Mesodermal cell (in vitro differentiated cells): ENCODE measurements at regions not wholly inside any gene's neighbourhood (a gene's known extent, or its start where the extent isn't known, plus 50 kb on each side); places are given as distances from the start of the nearest gene placed in this dataset.

Source experiments
- H3K27ac ChIP-seq: 2 replicates; pipeline ENCODE4 v1.7.0; 2013; ENCODE audit warnings: mild to moderate bottlenecking, low read depth, low read length, moderate library complexity; ENCODE audit not compliant: severe bottlenecking
- H3K36me3 ChIP-seq: 2 replicates; pipeline ENCODE4 v1.7.1; 2013; ENCODE audit warnings: mild to moderate bottlenecking, low read length, moderate library complexity; ENCODE audit not compliant: control insufficient read depth, insufficient read depth
- H3K4me1 ChIP-seq: one replicate; pipeline ENCODE4 v1.7.1; 2013; ENCODE audit warnings: mild to moderate bottlenecking, low read length; ENCODE audit not compliant: insufficient read depth, control insufficient read depth, poor library complexity, severe bottlenecking
- H3K4me3 ChIP-seq: 2 replicates; pipeline ENCODE4 v1.7.0; 2013; ENCODE audit warnings: low read length, control low read depth, mild to moderate bottlenecking; ENCODE audit not compliant: insufficient read depth, poor library complexity, severe bottlenecking; ENCODE audit errors: extremely low read depth
- H3K9me3 ChIP-seq: 2 replicates; pipeline ENCODE4 v1.7.1; 2013; ENCODE audit warnings: mild to moderate bottlenecking, low read length, moderate library complexity; ENCODE audit not compliant: control insufficient read depth
- WGBS, 2 experiments: methylation state at CpG; one replicate each; pipeline ENCODE4 v1.1.5; 2013; ENCODE audit warnings: missing lambda C conversion rate in 2 of 2; ENCODE audit not compliant: insufficient coverage in 2 of 2; 5-methylcytosine and 5-hydroxymethylcytosine counted together

- Histone ChIP-seq H3K9me3 (no peaks in the 10 kb centered on the region), H3K36me3 (no peaks in the 10 kb centered on the region), H3K4me3 (no peak overlapping the region), H3K27ac (no peak overlapping the region), H3K4me1 (no peaks in the 10 kb centered on the region)
- WGBS, 2 experiments = no CpG with 5 or more reads among the region's 2 CpGs
These were observed 893.8 kb downstream of the KCNJ2 start for GRCh38 chr17:71063127-71063526.

GRCh38 chr17:71063559-71063958 is 894.2 kb downstream of the KCNJ2 start:
- Histone ChIP-seq H3K27ac (no peak overlapping the region), H3K36me3 (no peaks in the 10 kb centered on the region), H3K4me3 (no peak overlapping the region), H3K9me3 (no peaks in the 10 kb centered on the region), H3K4me1 (no peaks in the 10 kb centered on the region)
- WGBS, 2 experiments = no CpG with 5 or more reads among the region's 3 CpGs

- Histone ChIP-seq H3K36me3 (no peaks in the 10 kb centered on the region), H3K4me3 (no peak overlapping the region), H3K9me3 (no peaks in the 10 kb centered on the region), H3K27ac (no peak overlapping the region), H3K4me1 (no peaks in the 10 kb centered on the region)
- 86 to 100% methylated on average over 1 of the region's 9 CpGs for WGBS, 2 experiments
These were observed 898.5 kb downstream of the KCNJ2 start for GRCh38 chr17:71067669-71068407.

DNA sequence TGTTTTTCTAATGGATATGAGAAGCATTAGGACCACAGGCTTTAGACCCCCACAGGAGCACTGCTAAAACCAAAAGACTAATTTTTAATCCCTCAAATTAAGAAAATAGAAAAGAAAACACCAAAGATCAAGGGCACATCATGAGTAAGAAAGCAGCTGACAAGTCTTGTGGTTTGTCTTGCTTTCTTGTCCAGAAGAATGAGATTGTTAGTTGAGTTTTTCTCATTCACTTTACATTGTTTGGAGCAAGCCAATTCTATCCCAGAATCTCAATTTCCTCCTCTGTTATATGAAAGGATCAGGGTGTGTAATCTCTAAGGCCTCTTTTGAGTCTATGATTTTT is 899.0 kb downstream of the KCNJ2 start:
- Histone ChIP-seq H3K27ac (no peak overlapping the region), H3K4me1 (no peaks in the 10 kb centered on the region), H3K9me3 (no peaks in the 10 kb centered on the region), H3K36me3 (no peaks in the 10 kb centered on the region), H3K4me3 (no peak overlapping the region)

GRCh38 chr17:71071041-71071440 is 901.7 kb downstream of the KCNJ2 start:
- H3K4me3 ChIP-seq = no peak overlapping the region
- 83 to 97% methylated on average over 1 to 4 of the region's 4 CpGs for WGBS, 2 experiments
- no peak overlapping the region for H3K27ac ChIP-seq
- H3K36me3 ChIP-seq = no peaks in the 10 kb centered on the region
- no peaks in the 10 kb centered on the region for H3K4me1 ChIP-seq
- H3K9me3 ChIP-seq = no peaks in the 10 kb centered on the region

DNA sequence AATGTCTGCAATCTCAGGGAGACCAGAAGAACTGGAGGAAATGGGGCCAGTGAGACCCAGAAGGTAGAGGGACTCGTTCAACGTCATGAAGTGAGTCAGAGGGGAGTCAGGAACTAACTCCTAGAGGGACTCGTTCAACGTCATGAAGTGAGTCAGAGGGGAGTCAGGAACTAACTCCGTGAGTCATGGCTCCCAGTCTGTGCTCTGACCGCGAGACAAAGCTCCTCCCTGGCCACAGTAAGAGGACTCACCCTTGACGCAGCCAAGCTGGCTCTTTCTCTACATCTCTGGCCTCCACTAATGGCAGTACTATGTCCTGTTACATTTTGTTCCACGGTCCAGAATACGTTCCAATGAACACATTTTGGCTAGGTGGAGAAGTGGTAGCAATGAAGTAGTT is 902.5 kb downstream of the KCNJ2 start:
- WGBS, 2 experiments = 50 to 78% methylated on average over 7 to 9 of the region's 10 CpGs
- Histone ChIP-seq H3K36me3 (no peaks in the 10 kb centered on the region), H3K4me3 (no peak overlapping the region), H3K4me1 (no peaks in the 10 kb centered on the region), H3K27ac (peak overlapping the region; percentile 42), H3K9me3 (no peaks in the 10 kb centered on the region)

- 94 to 99% methylated on average over 8 of the region's 11 CpGs for WGBS, 2 experiments
- no peaks in the 10 kb centered on the region for H3K4me1 ChIP-seq
- H3K4me3 ChIP-seq = no peak overlapping the region
- H3K9me3 ChIP-seq = no peaks in the 10 kb centered on the region
- no peak overlapping the region for H3K27ac ChIP-seq
- no peaks in the 10 kb centered on the region for H3K36me3 ChIP-seq
These were observed 911.6 kb downstream of the KCNJ2 start for GRCh38 chr17:71080937-71081336.

GRCh38 chr17:71081666-71082065 is 912.3 kb downstream of the KCNJ2 start:
- Histone ChIP-seq H3K4me1 (no peaks in the 10 kb centered on the region), H3K9me3 (no peaks in the 10 kb centered on the region), H3K4me3 (no peak overlapping the region), H3K27ac (no peak overlapping the region), H3K36me3 (no peaks in the 10 kb centered on the region)

DNA sequence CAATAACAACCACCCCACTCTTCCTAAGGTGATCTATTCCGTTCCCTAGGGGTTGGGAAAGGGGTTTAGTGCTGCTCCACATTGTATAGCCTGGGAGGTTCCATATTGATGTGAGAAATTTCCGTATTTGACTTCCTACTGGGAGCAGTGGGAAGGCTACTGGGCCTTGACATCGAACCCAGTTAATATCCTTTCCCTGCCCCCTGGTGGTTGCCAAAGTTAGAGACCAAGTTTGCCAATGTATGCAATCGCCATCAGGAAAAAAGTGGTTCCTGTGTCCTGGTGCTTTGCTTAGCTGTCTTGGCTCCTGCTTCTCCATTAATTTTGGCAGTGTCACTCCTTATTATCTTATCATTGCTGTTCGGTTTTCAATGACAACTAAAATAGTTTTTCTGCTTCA is 914.9 kb downstream of the KCNJ2 start:
- WGBS, 2 experiments = 40 to 51% methylated on average over 2 of the region's 5 CpGs
- Histone ChIP-seq H3K36me3 (no peaks in the 10 kb centered on the region), H3K4me3 (no peak overlapping the region), H3K27ac (no peak overlapping the region), H3K4me1 (no peaks in the 10 kb centered on the region), H3K9me3 (no peaks in the 10 kb centered on the region)

DNA sequence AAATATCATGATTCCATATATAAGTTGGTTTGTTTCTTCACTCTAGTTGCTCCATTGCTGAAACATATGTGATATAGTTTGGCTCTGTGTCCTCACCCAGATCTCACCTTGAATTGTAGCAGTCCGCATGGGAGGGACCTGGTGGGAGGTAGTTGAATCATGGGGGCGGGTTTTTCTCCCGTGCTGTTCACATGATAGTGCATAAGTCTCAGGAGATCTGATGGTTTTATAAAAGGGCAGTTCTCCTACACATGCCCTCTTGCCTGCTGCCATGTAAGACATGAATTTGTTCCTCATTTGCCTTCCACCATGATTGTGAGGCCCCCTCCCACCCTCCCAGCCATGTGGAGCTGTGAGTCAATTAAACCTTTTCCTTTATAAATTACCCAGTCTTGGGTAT is 915.5 kb downstream of the KCNJ2 start:
- Histone ChIP-seq H3K9me3 (no peaks in the 10 kb centered on the region), H3K27ac (no peak overlapping the region), H3K4me3 (no peak overlapping the region), H3K36me3 (no peaks in the 10 kb centered on the region), H3K4me1 (no peaks in the 10 kb centered on the region)
- WGBS, 2 experiments = 100% methylated on average over 1 of the region's 3 CpGs; no CpG with 5 or more reads in 1 of the 2 experiments

DNA sequence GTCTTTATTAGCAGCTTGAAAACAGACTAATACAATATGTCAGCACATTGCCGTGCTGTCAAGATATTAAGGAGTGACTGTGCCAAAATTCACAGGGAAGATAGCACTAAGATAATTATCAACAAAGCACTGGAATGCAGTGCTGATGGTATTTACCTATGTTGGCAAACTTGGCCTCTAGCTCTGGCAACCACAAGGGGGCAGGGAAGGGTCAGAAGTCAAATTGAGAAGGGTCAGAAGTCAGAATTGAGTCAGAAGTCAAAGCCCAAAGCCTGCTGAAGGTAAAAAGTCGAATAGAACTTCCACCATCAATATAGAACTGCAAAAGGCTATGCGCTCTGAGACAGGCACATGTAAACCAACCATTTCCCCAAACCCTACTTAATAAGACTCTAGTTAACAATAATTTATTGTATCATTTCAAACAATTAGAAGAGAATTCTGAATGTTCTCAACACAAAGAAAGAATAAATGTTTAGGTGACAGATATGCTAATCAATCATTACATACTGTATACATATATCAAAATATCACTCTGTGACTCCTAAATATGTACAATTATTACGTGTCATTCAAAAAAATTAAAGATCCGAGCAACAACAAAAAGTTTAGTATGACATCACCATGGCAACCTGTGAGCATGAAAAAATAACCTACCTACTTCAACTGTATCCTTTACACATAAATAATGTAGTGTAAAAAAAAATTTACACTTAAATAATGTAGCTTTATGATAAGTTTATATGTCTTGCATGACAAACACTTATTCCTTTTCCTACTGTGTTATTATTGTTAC is 916.1 kb downstream of the KCNJ2 start:
- Histone ChIP-seq H3K4me1 (no peaks in the 10 kb centered on the region), H3K9me3 (no peaks in the 10 kb centered on the region), H3K27ac (no peak overlapping the region), H3K4me3 (no peak overlapping the region), H3K36me3 (no peaks in the 10 kb centered on the region)
- WGBS, 2 experiments = 46 to 57% methylated on average over 1 to 3 of the region's 5 CpGs
